ENCODE measurements at regions not wholly inside any gene's neighbourhood (a gene's known extent, or its start where the extent isn't known, plus 50 kb on each side); places are given as distances from the start of the nearest gene placed in this dataset.

DNA sequence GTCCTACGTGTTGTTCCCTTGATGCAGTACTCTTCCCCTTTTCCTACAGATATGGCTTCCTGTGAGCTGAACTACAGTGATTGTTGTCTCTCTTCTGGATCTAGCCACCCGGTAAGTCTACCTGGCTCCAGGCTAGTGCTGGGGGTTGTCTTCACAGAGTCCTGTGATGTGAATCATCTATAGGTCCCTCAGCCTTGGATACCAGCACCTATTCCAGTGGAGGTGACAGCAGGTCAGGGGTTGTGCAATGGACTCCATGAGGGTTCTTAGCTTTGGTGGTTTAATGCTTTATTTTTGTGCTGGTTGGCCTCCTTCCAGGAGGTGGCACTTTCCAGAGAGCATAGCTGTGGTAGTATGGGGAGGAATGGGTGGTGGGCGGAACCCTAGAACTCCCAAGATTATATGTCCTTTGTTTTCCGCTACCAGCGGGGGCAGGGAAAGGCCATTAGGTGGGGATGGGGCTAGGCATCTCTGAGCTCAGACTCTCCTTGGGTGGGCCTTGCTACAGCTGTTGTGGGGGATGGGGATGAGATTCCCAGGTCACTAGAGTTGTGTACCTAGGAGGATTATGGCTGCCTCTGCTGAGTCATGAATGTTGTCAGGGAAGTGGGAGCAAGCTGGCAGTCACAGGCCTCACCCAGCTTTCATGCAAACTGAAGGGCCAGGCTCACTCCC, 121.4 kb upstream of the ANKRD50 start (continued):
- TF ChIP-seq REST (IDR thresholded peaks at IDR 0.05; ENCODE audit: low read depth, low read length) (no peak), CBX3 (IDR thresholded peaks at IDR 0.05; ENCODE audit: borderline replicate concordance, low read depth) (no peak), NRF1 (conservative IDR thresholded peaks at IDR 0.05; ENCODE audit: low read depth, low read length) (no peak), FOXK2 (IDR thresholded peaks at IDR 0.05) (no peak), EGR1 (IDR thresholded peaks at IDR 0.05; ENCODE audit: borderline replicate concordance in 1 of 2, low read depth in 2 of 2, low read length in 2 of 2) (no peak), STAT1 (conservative IDR thresholded peaks at IDR 0.05) (no peak)
- TF ChIP-seq, protein P1, sequence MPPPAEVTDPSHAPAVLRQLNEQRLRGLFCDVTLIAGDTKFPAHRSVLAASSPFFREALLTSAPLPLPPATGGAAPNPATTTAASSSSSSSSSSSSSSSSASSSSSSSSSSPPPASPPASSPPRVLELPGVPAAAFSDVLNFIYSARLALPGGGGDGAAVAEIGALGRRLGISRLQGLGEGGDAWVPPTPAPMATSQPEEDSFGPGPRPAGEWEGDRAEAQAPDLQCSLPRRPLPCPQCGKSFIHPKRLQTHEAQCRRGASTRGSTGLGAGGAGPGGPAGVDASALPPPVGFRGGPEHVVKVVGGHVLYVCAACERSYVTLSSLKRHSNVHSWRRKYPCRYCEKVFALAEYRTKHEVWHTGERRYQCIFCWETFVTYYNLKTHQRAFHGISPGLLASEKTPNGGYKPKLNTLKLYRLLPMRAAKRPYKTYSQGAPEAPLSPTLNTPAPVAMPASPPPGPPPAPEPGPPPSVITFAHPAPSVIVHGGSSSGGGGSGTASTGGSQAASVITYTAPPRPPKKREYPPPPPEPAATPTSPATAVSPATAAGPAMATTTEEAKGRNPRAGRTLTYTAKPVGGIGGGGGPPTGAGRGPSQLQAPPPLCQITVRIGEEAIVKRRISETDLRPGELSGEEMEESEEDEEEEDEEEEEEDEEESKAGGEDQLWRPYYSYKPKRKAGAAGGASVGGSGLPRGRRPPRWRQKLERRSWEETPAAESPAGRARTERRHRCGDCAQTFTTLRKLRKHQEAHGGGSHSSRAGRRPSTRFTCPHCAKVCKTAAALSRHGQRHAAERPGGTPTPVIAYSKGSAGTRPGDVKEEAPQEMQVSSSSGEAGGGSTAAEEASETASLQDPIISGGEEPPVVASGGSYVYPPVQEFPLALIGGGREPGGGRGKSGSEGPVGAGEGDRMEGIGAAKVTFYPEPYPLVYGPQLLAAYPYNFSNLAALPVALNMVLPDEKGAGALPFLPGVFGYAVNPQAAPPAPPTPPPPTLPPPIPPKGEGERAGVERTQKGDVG (CRISPR knock-in tag; IDR thresholded peaks at IDR 0.05), result no peak

All from GM12878 (cell line).